Rectal smooth muscle tissue (tissue), 1 donor: ENCODE measurements at regions not wholly inside any gene's neighbourhood (a gene's known extent, or its start where the extent isn't known, plus 50 kb on each side); places are given as distances from the start of the nearest gene placed in this dataset.

Experiments used
- H3K27ac ChIP-seq: one replicate; pipeline ENCODE4 v1.7.0; 2013; ENCODE audit warnings: low read depth, low read length, inconsistent platforms
- H3K27me3 ChIP-seq: one replicate; pipeline ENCODE4 v1.7.0; 2013; ENCODE audit warnings: low read length; ENCODE audit not compliant: control insufficient read depth, insufficient read depth
- H3K36me3 ChIP-seq: one replicate; pipeline ENCODE4 v1.7.0; 2013; ENCODE audit warnings: low read length; ENCODE audit not compliant: control insufficient read depth, insufficient read depth
- H3K4me1 ChIP-seq: one replicate; pipeline ENCODE4 v1.7.0; 2013; ENCODE audit warnings: low read length; ENCODE audit not compliant: control insufficient read depth, insufficient read depth
- H3K4me3 ChIP-seq: one replicate; pipeline ENCODE4 v1.7.0; 2013; ENCODE audit warnings: low read length
- H3K9ac ChIP-seq: one replicate; pipeline ENCODE4 v1.7.0; 2013; ENCODE audit warnings: low read length

DNA sequence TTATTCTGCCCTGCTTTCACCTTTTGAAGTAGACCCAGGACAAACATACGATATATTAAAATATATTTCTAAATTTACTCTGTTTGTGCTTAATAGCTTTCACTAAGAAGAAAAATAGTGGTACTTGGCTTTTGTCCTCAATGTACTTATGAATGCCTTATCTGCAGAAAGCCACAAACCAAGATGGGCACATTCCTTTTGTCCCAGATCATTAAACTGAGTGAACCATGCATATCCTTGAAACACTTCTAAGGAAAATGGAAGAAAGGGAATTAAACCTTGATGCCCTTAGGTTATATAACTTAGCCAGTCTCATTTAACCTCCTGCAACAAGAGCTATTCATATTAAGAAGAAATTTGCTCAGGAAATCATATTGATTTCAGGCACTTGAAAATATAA, 553.8 kb upstream of the CDH9 start:
- Histone ChIP-seq H3K4me3 (no peak overlapping the region), H3K4me1 (no peaks in the 10 kb centered on the region), H3K9ac (no peak overlapping the region), H3K27ac (no peak overlapping the region), H3K27me3 (no peaks in the 10 kb centered on the region), H3K36me3 (no peaks in the 10 kb centered on the region)

DNA sequence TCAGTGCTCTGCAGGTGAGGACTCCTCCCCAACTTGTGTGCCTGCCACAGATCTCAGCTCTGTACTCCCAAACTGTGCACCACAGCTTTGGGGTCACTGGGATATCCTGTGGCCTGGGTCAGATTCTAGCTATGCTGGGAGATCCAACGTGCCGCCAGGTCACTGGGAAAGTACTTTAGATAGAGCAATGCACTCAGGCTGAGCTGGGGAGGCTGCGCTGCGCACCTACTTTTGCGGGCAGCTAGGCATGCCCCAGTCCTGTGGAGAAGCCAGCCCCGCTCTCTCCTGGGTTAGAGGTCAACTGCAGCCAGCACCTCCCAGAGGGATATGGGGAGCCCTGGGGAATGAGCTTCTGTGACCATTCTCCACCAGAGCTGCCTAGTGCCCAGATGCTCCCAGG, 552.1 kb upstream of the CDH9 start:
- Histone ChIP-seq H3K36me3 (no peaks in the 10 kb centered on the region), H3K27ac (no peak overlapping the region), H3K4me3 (no peak overlapping the region), H3K9ac (no peak overlapping the region), H3K4me1 (no peaks in the 10 kb centered on the region), H3K27me3 (no peaks in the 10 kb centered on the region)

GRCh38 chr5:27578279-27578678, 539.9 kb upstream of the CDH9 start:
- Histone ChIP-seq H3K27ac (no peak overlapping the region), H3K36me3 (no peaks in the 10 kb centered on the region), H3K9ac (no peak overlapping the region)

DNA sequence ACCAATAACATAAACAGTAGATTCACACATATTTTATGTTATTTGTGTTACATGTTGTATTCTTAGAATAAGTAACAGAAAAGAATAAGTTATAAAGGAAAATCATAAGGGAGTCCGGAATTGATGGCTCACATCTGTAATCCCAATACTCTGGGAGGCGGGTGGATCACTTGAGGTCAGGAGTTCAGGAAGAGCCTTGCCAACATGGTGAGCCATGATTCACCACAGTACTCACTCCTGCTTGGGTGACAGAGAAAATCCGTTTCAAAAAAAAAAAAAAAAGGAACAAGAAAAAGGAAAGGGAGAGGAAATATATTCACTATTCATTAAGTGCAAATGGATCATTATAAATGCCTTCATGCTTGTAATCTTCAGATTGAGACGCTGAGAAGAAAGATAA, 533.3 kb upstream of the CDH9 start:
- Histone ChIP-seq H3K27ac (no peak overlapping the region), H3K27me3 (no peaks in the 10 kb centered on the region), H3K4me3 (no peak overlapping the region), H3K36me3 (no peaks in the 10 kb centered on the region), H3K9ac (no peak overlapping the region), H3K4me1 (no peaks in the 10 kb centered on the region)

More at GRCh38 chr5:27578279-27578678, 539.9 kb upstream of the CDH9 start:
- Histone ChIP-seq H3K4me1 (no peaks in the 10 kb centered on the region), H3K27me3 (no peaks in the 10 kb centered on the region), H3K4me3 (no peak overlapping the region)

DNA sequence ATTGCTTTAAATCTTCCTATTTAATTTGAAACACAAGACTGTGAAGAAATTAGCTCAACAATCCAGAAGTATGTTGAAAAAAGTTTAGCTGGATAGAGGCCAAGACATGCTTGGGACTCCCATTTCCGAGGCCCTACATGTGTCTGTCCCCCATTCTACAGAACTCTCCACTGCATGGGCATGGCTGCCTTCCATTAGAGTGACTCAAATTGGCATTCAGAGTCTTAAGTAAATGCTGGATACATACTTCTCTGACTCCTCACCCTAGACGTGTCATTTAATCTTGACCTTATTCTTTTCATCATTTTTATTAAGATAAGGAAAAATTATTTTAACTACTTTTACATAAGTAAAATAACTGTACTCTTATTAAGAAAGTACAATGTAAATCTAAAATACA, 530.4 kb upstream of the CDH9 start:
- Histone ChIP-seq H3K27me3 (no peaks in the 10 kb centered on the region), H3K36me3 (no peaks in the 10 kb centered on the region), H3K9ac (no peak overlapping the region), H3K4me1 (no peaks in the 10 kb centered on the region), H3K27ac (no peak overlapping the region), H3K4me3 (no peak overlapping the region)

- no peaks in the 10 kb centered on the region for H3K36me3 ChIP-seq
- no peaks in the 10 kb centered on the region for H3K4me1 ChIP-seq
- H3K27me3 ChIP-seq: no peaks in the 10 kb centered on the region
- no peak overlapping the region for H3K9ac ChIP-seq
- H3K4me3 ChIP-seq: no peak overlapping the region
- H3K27ac ChIP-seq: no peak overlapping the region
Observed at GRCh38 chr5:27561408-27561807, 523.0 kb upstream of the CDH9 start.

GRCh38 chr5:27548484-27548883, 510.1 kb upstream of the CDH9 start:
- H3K27me3 ChIP-seq: no peaks in the 10 kb centered on the region
- no peaks in the 10 kb centered on the region for H3K4me1 ChIP-seq

GRCh38 chr5:27535031-27535557, 496.7 kb upstream of the CDH9 start:
- H3K4me1 ChIP-seq: no peaks in the 10 kb centered on the region
- H3K36me3 ChIP-seq: no peaks in the 10 kb centered on the region
- no peak overlapping the region for H3K4me3 ChIP-seq
- H3K9ac ChIP-seq: no peak overlapping the region
- no peak overlapping the region for H3K27ac ChIP-seq
- H3K27me3 ChIP-seq: no peaks in the 10 kb centered on the region

More at GRCh38 chr5:27548484-27548883, 510.1 kb upstream of the CDH9 start:
- no peak overlapping the region for H3K4me3 ChIP-seq
- H3K36me3 ChIP-seq: no peaks in the 10 kb centered on the region
- H3K9ac ChIP-seq: no peak overlapping the region
- H3K27ac ChIP-seq: no peak overlapping the region

DNA sequence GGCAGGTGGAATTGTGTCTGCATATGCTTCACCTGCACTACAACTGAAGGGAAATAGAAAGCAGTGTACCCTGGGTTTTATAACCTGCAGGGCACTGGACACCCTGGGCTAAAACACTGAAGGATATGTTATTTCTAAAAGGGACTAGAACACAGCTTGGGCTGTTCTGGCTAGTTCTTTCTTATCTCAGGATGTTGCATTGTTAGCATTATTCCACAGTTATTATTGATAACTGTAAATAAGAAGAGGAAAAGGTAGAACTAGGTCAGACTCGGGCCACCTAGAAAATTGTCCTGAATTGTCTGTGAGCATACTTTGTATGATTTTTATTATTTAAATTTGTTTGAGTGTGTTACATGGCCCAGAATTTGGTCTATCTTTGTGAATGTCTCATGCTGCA, 493.9 kb upstream of the CDH9 start:
- Histone ChIP-seq H3K9ac (no peak overlapping the region), H3K27me3 (no peaks in the 10 kb centered on the region), H3K27ac (no peak overlapping the region), H3K36me3 (no peaks in the 10 kb centered on the region), H3K4me1 (no peaks in the 10 kb centered on the region), H3K4me3 (no peak overlapping the region)

GRCh38 chr5:27524515-27524914, 486.1 kb upstream of the CDH9 start:
- Histone ChIP-seq H3K9ac (no peak overlapping the region), H3K4me3 (no peak overlapping the region), H3K27me3 (no peaks in the 10 kb centered on the region), H3K36me3 (no peaks in the 10 kb centered on the region), H3K4me1 (no peaks in the 10 kb centered on the region), H3K27ac (no peak overlapping the region)

DNA sequence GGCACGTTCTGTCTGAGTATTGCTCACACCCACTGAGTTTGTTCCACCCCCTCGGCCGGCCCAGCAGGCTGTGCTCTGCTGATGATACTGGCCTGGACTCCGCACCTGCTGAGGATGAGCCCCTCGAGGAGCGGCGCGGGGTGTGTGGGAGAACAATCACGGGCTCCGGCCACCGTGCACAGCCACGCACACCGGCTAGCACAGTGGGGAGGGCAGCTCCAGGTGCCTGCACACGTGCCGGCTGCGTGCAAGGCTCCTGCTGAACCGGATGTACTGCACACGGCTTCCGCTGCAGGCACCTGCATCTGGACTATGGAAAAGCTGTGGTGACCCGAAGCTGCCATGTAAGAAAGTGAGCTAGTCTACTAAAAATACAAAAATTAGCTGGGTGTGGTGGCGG, 485.2 kb upstream of the CDH9 start:
- Histone ChIP-seq H3K27ac (no peak overlapping the region), H3K36me3 (no peaks in the 10 kb centered on the region), H3K4me1 (no peaks in the 10 kb centered on the region), H3K4me3 (no peak overlapping the region), H3K27me3 (no peaks in the 10 kb centered on the region), H3K9ac (no peak overlapping the region)

GRCh38 chr5:27516437-27516836, 478.1 kb upstream of the CDH9 start:
- no peak overlapping the region for H3K9ac ChIP-seq
- no peak overlapping the region for H3K4me3 ChIP-seq
- H3K27me3 ChIP-seq: no peaks in the 10 kb centered on the region
- no peaks in the 10 kb centered on the region for H3K36me3 ChIP-seq
- no peak overlapping the region for H3K27ac ChIP-seq
- H3K4me1 ChIP-seq: no peaks in the 10 kb centered on the region

DNA sequence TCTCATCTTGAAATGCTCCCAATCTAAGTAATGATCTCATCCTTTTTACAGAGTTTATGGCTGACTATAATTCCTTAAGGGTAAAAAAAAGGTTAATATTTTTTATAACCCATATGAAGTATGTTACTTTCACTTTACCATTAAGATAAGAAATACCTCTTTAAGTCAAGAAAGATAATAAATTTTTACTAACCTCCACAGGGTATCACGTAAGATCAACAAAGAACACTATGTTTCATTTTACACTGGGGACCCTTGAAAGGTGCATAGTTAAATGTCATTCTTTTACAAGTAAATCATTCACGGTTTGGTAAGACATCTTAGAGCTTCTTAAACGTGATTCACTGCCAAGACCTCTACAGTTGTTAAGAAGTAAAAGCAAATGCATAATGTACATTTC, 472.7 kb upstream of the CDH9 start:
- no peak overlapping the region for H3K4me3 ChIP-seq
- no peaks in the 10 kb centered on the region for H3K27me3 ChIP-seq
- no peaks in the 10 kb centered on the region for H3K4me1 ChIP-seq
- no peak overlapping the region for H3K9ac ChIP-seq
- H3K27ac ChIP-seq: no peak overlapping the region
- H3K36me3 ChIP-seq: no peaks in the 10 kb centered on the region
